HepG2 (cell line): ENCODE measurements at regions not wholly inside any gene's neighbourhood (a gene's known extent, or its start where the extent isn't known, plus 50 kb on each side); places are given as distances from the start of the nearest gene placed in this dataset.

Source experiments
- E2F1 ChIP-seq: sonication (generic); formaldehyde crosslinking; IDR thresholded peaks from 2 replicates; pipeline ENCODE4 v1.5.0; 2020; ENCODE audit warnings: missing genetic modification reagents
- SUZ12 ChIP-seq: fragments of 150-350 bp; IDR thresholded peaks from 2 replicates; pipeline ENCODE4 v1.6.1; 2014; ENCODE audit warnings: low read depth, low read length
- ZNF18 ChIP-seq: sonication (generic); formaldehyde crosslinking; IDR thresholded peaks from 2 replicates; pipeline ENCODE4 v1.8.0; 2022; ENCODE audit warnings: mild to moderate bottlenecking, missing genetic modification reagents; ENCODE audit not compliant: insufficient replicate concordance
- ZNF784 ChIP-seq: sonication (generic); formaldehyde crosslinking; IDR thresholded peaks from 2 replicates; pipeline ENCODE4 v1.5.1; 2020; ENCODE audit warnings: missing genetic modification reagents, mild to moderate bottlenecking, borderline replicate concordance

- no peak for TF ChIP-seq ZNF18 (CRISPR knock-in tag)
- TF ChIP-seq ZNF784 (CRISPR knock-in tag), result no peak
- no peak for TF ChIP-seq E2F1 (CRISPR knock-in tag)
- no peak for TF ChIP-seq SUZ12
Measured at GRCh38 chr16:86090461-86091170, 191.7 kb downstream of the IRF8 start.
